Fibroblast of villous mesenchyme (primary cell): ENCODE measurements at regions not wholly inside any gene's neighbourhood (a gene's known extent, or its start where the extent isn't known, plus 50 kb on each side); places are given as distances from the start of the nearest gene placed in this dataset.

ENCODE experiments used
- DNase-seq: peaks from one replicate; pipeline ENCODE4 v3.0.0-alpha.2; 2010; ENCODE audit warnings: low read depth
- H3K4me3 ChIP-seq: 2 replicates; pipeline ENCODE4 v1.5.1; 2011; ENCODE audit warnings: low read depth, mild to moderate bottlenecking, low read length
- CTCF ChIP-seq: IDR thresholded peaks from 2 replicates; pipeline ENCODE4 v1.5.1; 2012; ENCODE audit warnings: low read depth, mild to moderate bottlenecking, low read length; ENCODE audit not compliant: insufficient read depth

GRCh38 chr20:12064540-12064939, 146.8 kb downstream of the BTBD3 start:
- no peak for TF ChIP-seq CTCF
- no peak for DNase-seq
- no peak overlapping the region for H3K4me3 ChIP-seq

- TF ChIP-seq CTCF = no peak
- H3K4me3 ChIP-seq = no peak overlapping the region
- DNase-seq = no peak
Measured at GRCh38 chr20:12067686-12068085, 150.0 kb downstream of the BTBD3 start.

GRCh38 chr20:12068121-12068520, 150.4 kb downstream of the BTBD3 start:
- no peak overlapping the region for H3K4me3 ChIP-seq
- DNase-seq = peak; percentile 19
- TF ChIP-seq CTCF = no peak

- TF ChIP-seq CTCF = no peak
- DNase-seq = no peak
- H3K4me3 ChIP-seq = no peak overlapping the region
Measured at GRCh38 chr20:12069181-12069580, 151.5 kb downstream of the BTBD3 start.

GRCh38 chr20:12072221-12072953, 154.7 kb downstream of the BTBD3 start:
- H3K4me3 ChIP-seq = no peak overlapping the region
- no peak for TF ChIP-seq CTCF
- no peak for DNase-seq

- no peak for TF ChIP-seq CTCF
- H3K4me3 ChIP-seq = no peak overlapping the region
- no peak for DNase-seq
Measured at GRCh38 chr20:12072954-12073264, 155.2 kb downstream of the BTBD3 start.

- no peak for DNase-seq
- no peak for TF ChIP-seq CTCF
Measured at GRCh38 chr20:12074111-12074655, 156.5 kb downstream of the BTBD3 start.

More at GRCh38 chr20:12074111-12074655, 156.5 kb downstream of the BTBD3 start:
- no peak overlapping the region for H3K4me3 ChIP-seq
